A549 (cell line): ENCODE measurements at regions not wholly inside any gene's neighbourhood (a gene's known extent, or its start where the extent isn't known, plus 50 kb on each side); places are given as distances from the start of the nearest gene placed in this dataset.

Source experiments
- CTCF ChIP-seq: fragments of >200 bp; sonication (Bioruptor Twin); formaldehyde crosslinking; IDR thresholded peaks from 3 replicates; pipeline ENCODE4 v1.5.1; 2016
- PHF8 ChIP-seq: fragments of 200-600 bp; sonication (generic); IDR thresholded peaks from 2 replicates; pipeline ENCODE4 v1.6.1; 2016; ENCODE audit warnings: low read depth, mild to moderate bottlenecking, antibody characterized with exemption, moderate library complexity, borderline replicate concordance
- POLR2A ChIP-seq: IDR thresholded peaks from 2 replicates; pipeline ENCODE4 v1.6.1; 2012; ENCODE audit warnings: mild to moderate bottlenecking, low read length
- REST ChIP-seq: fragments of 200-600 bp; sonication (generic); IDR thresholded peaks from 2 replicates; pipeline ENCODE4 v1.6.1; 2016; ENCODE audit warnings: antibody characterized with exemption, mild to moderate bottlenecking, moderate library complexity
- SMC3 ChIP-seq: fragments of >200 bp; sonication (Bioruptor Twin); formaldehyde crosslinking; IDR thresholded peaks from 3 replicates; pipeline ENCODE4 v1.6.1; 2018; ENCODE audit warnings: inconsistent platforms

GRCh38 chr5:129246088-129246487, 151.5 kb downstream of the ISOC1 start:
- TF ChIP-seq CTCF (no peak), PHF8 (no peak), SMC3 (no peak), POLR2A (no peak), REST (no peak)
